HEK293 (cell line): ENCODE measurements at regions not wholly inside any gene's neighbourhood (a gene's known extent, or its start where the extent isn't known, plus 50 kb on each side); places are given as distances from the start of the nearest gene placed in this dataset.

Source experiments
- AEBP2 ChIP-seq: fragments of 450-650 bp; formaldehyde crosslinking; IDR thresholded peaks from 2 replicates; pipeline ENCODE4 v1.5.1; 2016; ENCODE audit warnings: missing biosample characterization, missing genetic modification characterization, borderline replicate concordance
- BCL11A ChIP-seq: fragments of 450-650 bp; formaldehyde crosslinking; IDR thresholded peaks from 2 replicates; pipeline ENCODE4 v1.5.1; 2016; ENCODE audit warnings: low read depth, missing biosample characterization, missing genetic modification characterization
- HIC1 ChIP-seq: fragments of 450-650 bp; formaldehyde crosslinking; IDR thresholded peaks from 2 replicates; pipeline ENCODE4 v1.5.1; 2016; ENCODE audit warnings: missing biosample characterization, missing genetic modification characterization
- PATZ1 ChIP-seq: fragments of 450-650 bp; formaldehyde crosslinking; IDR thresholded peaks from 2 replicates; pipeline ENCODE4 v1.5.1; 2016; ENCODE audit warnings: missing biosample characterization, missing genetic modification characterization
- SCRT1 ChIP-seq: fragments of 450-650 bp; formaldehyde crosslinking; IDR thresholded peaks from 2 replicates; pipeline ENCODE4 v1.5.1; 2016; ENCODE audit warnings: missing biosample characterization, missing genetic modification characterization, borderline replicate concordance
- SETDB1 ChIP-seq: IDR thresholded peaks from one replicate; pipeline ENCODE4 v1.6.1; 2017; ENCODE audit warnings: mild to moderate bottlenecking, low read length, moderate library complexity, mixed read lengths; ENCODE audit not compliant: insufficient read length
- TRIM28 ChIP-seq: IDR thresholded peaks from 2 replicates; pipeline ENCODE4 v1.6.1; 2011; ENCODE audit warnings: low read length, control low read depth, borderline replicate concordance
- YY2 ChIP-seq: fragments of 450-650 bp; formaldehyde crosslinking; IDR thresholded peaks from 2 replicates; pipeline ENCODE4 v1.5.1; 2016; ENCODE audit warnings: missing biosample characterization, missing genetic modification characterization
- ZBTB11 ChIP-seq: fragments of 450-650 bp; formaldehyde crosslinking; conservative IDR thresholded peaks from 2 replicates; pipeline ENCODE4 v1.5.1; 2016; ENCODE audit warnings: low read depth, missing biosample characterization, missing genetic modification characterization
- ZBTB44 ChIP-seq: fragments of 450-650 bp; IDR thresholded peaks from 2 replicates; pipeline ENCODE4 v1.5.1; 2018; ENCODE audit warnings: missing biosample characterization, mild to moderate bottlenecking, missing genetic modification characterization
- ZBTB6 ChIP-seq: fragments of 450-650 bp; formaldehyde crosslinking; IDR thresholded peaks from 2 replicates; pipeline ENCODE4 v1.5.1; 2017; ENCODE audit warnings: missing biosample characterization, missing genetic modification characterization
- ZNF175 ChIP-seq: fragments of 450-650 bp; formaldehyde crosslinking; IDR thresholded peaks from 2 replicates; pipeline ENCODE4 v1.5.1; 2016; ENCODE audit warnings: missing biosample characterization, missing genetic modification characterization
- ZNF239 ChIP-seq: fragments of 450-650 bp; formaldehyde crosslinking; IDR thresholded peaks from 2 replicates; pipeline ENCODE4 v1.5.1; 2016; ENCODE audit warnings: missing biosample characterization, missing genetic modification characterization
- ZNF362 ChIP-seq: fragments of 450-650 bp; formaldehyde crosslinking; IDR thresholded peaks from 2 replicates; pipeline ENCODE4 v1.5.1; 2016; ENCODE audit warnings: missing biosample characterization, missing genetic modification characterization
- ZNF548 ChIP-seq: fragments of 450-650 bp; formaldehyde crosslinking; IDR thresholded peaks from 2 replicates; pipeline ENCODE4 v1.5.1; 2016; ENCODE audit warnings: missing biosample characterization, missing genetic modification characterization
- ZNF585B ChIP-seq: fragments of 450-650 bp; formaldehyde crosslinking; IDR thresholded peaks from 2 replicates; pipeline ENCODE4 v1.5.1; 2016; ENCODE audit warnings: missing biosample characterization, missing genetic modification characterization
- ZNF621 ChIP-seq: fragments of 450-650 bp; formaldehyde crosslinking; IDR thresholded peaks from 2 replicates; pipeline ENCODE4 v1.5.1; 2017; ENCODE audit warnings: missing biosample characterization, missing genetic modification characterization
- ZNF639 ChIP-seq: fragments of 450-650 bp; formaldehyde crosslinking; IDR thresholded peaks from 2 replicates; pipeline ENCODE4 v1.5.1; 2016; ENCODE audit warnings: missing biosample characterization, missing genetic modification characterization
- ZNF670 ChIP-seq: fragments of 450-650 bp; formaldehyde crosslinking; IDR thresholded peaks from 2 replicates; pipeline ENCODE4 v1.5.1; 2016; ENCODE audit warnings: missing biosample characterization, missing genetic modification characterization, low read depth
- ZNF677 ChIP-seq: fragments of 450-650 bp; IDR thresholded peaks from 2 replicates; pipeline ENCODE4 v1.5.0; 2018; ENCODE audit warnings: missing biosample characterization, mild to moderate bottlenecking, missing genetic modification characterization, moderate library complexity
- ZNF701 ChIP-seq: fragments of 450-650 bp; formaldehyde crosslinking; IDR thresholded peaks from 2 replicates; pipeline ENCODE4 v1.5.1; 2016; ENCODE audit warnings: missing biosample characterization, missing genetic modification characterization
- ZNF704 ChIP-seq: fragments of 450-650 bp; formaldehyde crosslinking; IDR thresholded peaks from 2 replicates; pipeline ENCODE4 v1.5.1; 2016; ENCODE audit warnings: missing biosample characterization, missing genetic modification characterization

GRCh38 chr6:79373880-79374279 is 139.4 kb upstream of the HMGN3 start (continued):
- TF ChIP-seq ZNF704 (tag by site-specific recombination), result no peak
- TF ChIP-seq ZNF548, result no peak
- TF ChIP-seq ZNF670, result no peak
- TF ChIP-seq ZNF677, result no peak
- peak; percentile 96 for TF ChIP-seq ZBTB44 (tag by site-specific recombination)
- no peak for TF ChIP-seq HIC1 (tag by site-specific recombination)
- TF ChIP-seq SETDB1, result no peak
- TF ChIP-seq BCL11A (tag by site-specific recombination), result no peak
- TF ChIP-seq SCRT1, result no peak
- TF ChIP-seq ZNF701 (tag by site-specific recombination), result no peak
- no peak for TF ChIP-seq ZBTB6 (tag by site-specific recombination)
- TF ChIP-seq ZNF585B (tag by site-specific recombination), result no peak
- no peak for TF ChIP-seq YY2 (tag by site-specific recombination)
- no peak for TF ChIP-seq ZNF621
- TF ChIP-seq ZNF239, result no peak
- no peak for TF ChIP-seq ZBTB11 (tag by site-specific recombination)
- 0 out of 2 replicates have a peak, but pooled peaks have one; percentile 55 for TF ChIP-seq TRIM28
- no peak for TF ChIP-seq ZNF362 (tag by site-specific recombination)
- no peak for TF ChIP-seq AEBP2 (tag by site-specific recombination)
- TF ChIP-seq ZNF639 (tag by site-specific recombination), result no peak
- no peak for TF ChIP-seq PATZ1
- no peak for TF ChIP-seq ZNF175 (tag by site-specific recombination)
